Fibroblast of upper back skin (primary cell): ENCODE measurements at regions not wholly inside any gene's neighbourhood (a gene's known extent, or its start where the extent isn't known, plus 50 kb on each side); places are given as distances from the start of the nearest gene placed in this dataset.
"Not testable (repeated sequence)": the region's sequence is repeated elsewhere in the genome, so short reads cannot be mapped to it uniquely, and the experiment has no call there.

Experiments used
- DNase-seq: peaks from one replicate; pipeline ENCODE4 v3.0.0-alpha.2; 2013

- DNase-seq = no peak
Measured at GRCh38 chr14:42548349-42548748, 941.7 kb downstream of the LRFN5 start.

- no peak for DNase-seq
Measured at GRCh38 chr14:42545636-42546035, 939.0 kb downstream of the LRFN5 start.

- peak; percentile 92 for DNase-seq
Measured at GRCh38 chr14:42541535-42542001, 934.9 kb downstream of the LRFN5 start.

- DNase-seq = no peak
Measured at GRCh38 chr14:42535397-42535796, 928.7 kb downstream of the LRFN5 start.

- no peak for DNase-seq
Measured at GRCh38 chr14:42533476-42533875, 926.8 kb downstream of the LRFN5 start.

- DNase-seq = no peak
Measured at GRCh38 chr14:42532194-42532593, 925.5 kb downstream of the LRFN5 start.

- DNase-seq = no peak
Measured at GRCh38 chr14:42527141-42527540, 920.5 kb downstream of the LRFN5 start.

GRCh38 chr14:42523666-42524065 lies 917.0 kb downstream of the LRFN5 start:
- DNase-seq = no peak

GRCh38 chr14:42517806-42518500 lies 911.3 kb downstream of the LRFN5 start:
- DNase-seq = no peak

- DNase-seq = no peak
Measured at GRCh38 chr14:42513837-42514236, 907.2 kb downstream of the LRFN5 start.

- no peak for DNase-seq
Measured at GRCh38 chr14:42510071-42510470, 903.4 kb downstream of the LRFN5 start.

- no peak for DNase-seq
Measured at GRCh38 chr14:42508209-42508946, 901.7 kb downstream of the LRFN5 start.

- no peak for DNase-seq
Measured at GRCh38 chr14:42504433-42504832, 897.8 kb downstream of the LRFN5 start.

- no peak for DNase-seq
Measured at GRCh38 chr14:42499137-42499536, 892.5 kb downstream of the LRFN5 start.

- peak; percentile 41 for DNase-seq
Measured at GRCh38 chr14:42490536-42490935, 883.9 kb downstream of the LRFN5 start.

- peak; percentile 2 for DNase-seq
Measured at GRCh38 chr14:42488965-42489364, 882.3 kb downstream of the LRFN5 start.

- DNase-seq = not testable (repeated sequence)
Measured at GRCh38 chr14:42482345-42482971, 875.8 kb downstream of the LRFN5 start.

GRCh38 chr14:42481714-42482113 lies 875.0 kb downstream of the LRFN5 start:
- DNase-seq = not testable (repeated sequence)

GRCh38 chr14:42480255-42480654 lies 873.6 kb downstream of the LRFN5 start:
- no peak for DNase-seq

GRCh38 chr14:42475289-42475688 lies 868.6 kb downstream of the LRFN5 start:
- no peak for DNase-seq

GRCh38 chr14:42470427-42470719 lies 863.7 kb downstream of the LRFN5 start:
- DNase-seq = no peak

GRCh38 chr14:42469637-42470426 lies 863.2 kb downstream of the LRFN5 start:
- DNase-seq = peak; percentile 8

GRCh38 chr14:42460673-42461072 lies 854.0 kb downstream of the LRFN5 start:
- no peak for DNase-seq
